ENCODE measurements at regions not wholly inside any gene's neighbourhood (a gene's known extent, or its start where the extent isn't known, plus 50 kb on each side); places are given as distances from the start of the nearest gene placed in this dataset.
"Not testable (repeated sequence)": the region's sequence is repeated elsewhere in the genome, so short reads cannot be mapped to it uniquely, and the experiment has no call there.

DNA sequence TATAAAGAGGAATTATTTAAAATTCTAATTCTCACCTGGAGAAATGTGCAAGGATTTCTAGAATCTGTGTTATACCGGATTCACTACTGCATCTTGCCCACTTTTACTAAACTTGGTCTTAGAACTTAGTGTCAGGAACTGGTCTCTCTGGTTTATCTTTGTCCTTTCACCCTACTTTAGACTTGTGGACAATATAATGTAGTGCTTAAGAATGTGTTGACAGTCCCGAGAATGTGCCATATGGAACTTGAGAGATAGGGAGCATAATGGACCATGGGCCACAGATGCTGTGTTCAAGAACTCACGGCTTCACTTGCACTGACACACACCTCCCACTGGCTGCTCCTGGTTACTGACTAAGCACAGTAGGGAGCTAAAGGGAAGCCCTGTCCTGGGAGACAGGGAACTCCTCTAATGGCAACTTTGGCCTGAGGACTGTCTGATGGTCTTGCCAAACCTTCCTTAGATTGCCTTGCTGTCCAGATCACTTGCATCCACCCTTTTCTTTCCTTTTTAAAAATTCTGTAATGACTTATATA lies 476.0 kb upstream of the CHD1 start:
- intact Hi-C loops (cut with micrococcal nuclease), result not testable (repeated sequence)

DNA sequence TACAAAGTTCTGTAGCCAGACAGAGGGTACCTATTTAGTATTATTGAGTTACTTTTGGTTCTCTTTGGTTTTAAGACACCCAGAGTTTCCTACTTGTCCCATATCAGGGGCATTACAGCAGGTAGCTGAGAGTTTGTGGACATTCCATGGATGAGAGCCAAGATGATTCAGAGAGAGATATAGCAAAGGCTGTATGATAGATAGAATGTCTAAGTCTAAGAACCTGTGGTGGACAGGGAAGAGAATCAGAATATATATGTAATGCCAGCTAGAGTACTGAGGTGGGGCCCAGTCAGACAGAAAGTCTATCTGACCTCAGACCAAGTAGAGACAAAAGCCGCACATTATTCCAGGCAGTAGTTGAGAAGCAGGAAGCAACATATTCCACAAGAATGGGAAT lies 471.8 kb upstream of the CHD1 start:
- H3K79me2 ChIP-seq (ENCODE audit: insufficient read depth, low read length); intact Hi-C loops (cut with micrococcal nuclease); H3K36me3 Mint-ChIP-seq; H3K4me1 ChIP-seq (ENCODE audit: control insufficient read depth in 1 of 2, insufficient read depth in 2 of 2, low read length in 2 of 2); H3K9me3 ChIP-seq (replicated peaks in 1 of 2; ENCODE audit: control insufficient read depth in 1 of 2, insufficient read depth in 1 of 2, low read length in 2 of 2); H3K4me3 Mint-ChIP-seq; H3K27me3 ChIP-seq (ENCODE audit: control insufficient read depth in 2 of 2, insufficient read depth in 2 of 2, low read length in 2 of 2); H3K9me3 Mint-ChIP-seq; H3K36me3 ChIP-seq (replicated peaks in 1 of 2; ENCODE audit: control insufficient read depth in 1 of 2, insufficient read depth in 2 of 2, low read length in 2 of 2); DNase-seq; H3K27ac Mint-ChIP-seq; H3K27ac ChIP-seq (ENCODE audit: low read depth in 1 of 2, low read length in 2 of 2); H3K9ac ChIP-seq (ENCODE audit: insufficient read depth, low read length, poor library complexity, severe bottlenecking); H3K27me3 Mint-ChIP-seq (ENCODE audit: low read depth in 3 of 3); H3K4me3 ChIP-seq (replicated peaks in 1 of 3; ENCODE audit: low read depth in 2 of 3, low read length in 3 of 3); H2AFZ ChIP-seq (ENCODE audit: insufficient read depth, low read depth, low read length, poor library complexity, severe bottlenecking); H3K4me1 Mint-ChIP-seq; H3K4me2 ChIP-seq (replicated peaks; ENCODE audit: extremely low read depth, low read length, poor library complexity, severe bottlenecking); H4K20me1 ChIP-seq (ENCODE audit: insufficient read depth, low read length): not testable (repeated sequence)
- WGBS (ENCODE audit: insufficient coverage), result no CpG with 5 or more reads among the region's 1 CpG

More for the DNA sequence above, 476.0 kb upstream of the CHD1 start:
- H3K4me3 ChIP-seq (replicated peaks in 1 of 3; ENCODE audit: low read depth in 2 of 3, low read length in 3 of 3); H3K4me1 Mint-ChIP-seq; H3K27ac ChIP-seq (ENCODE audit: low read depth in 1 of 2, low read length in 2 of 2); H3K9ac ChIP-seq (ENCODE audit: insufficient read depth, low read length, poor library complexity, severe bottlenecking); H3K4me3 Mint-ChIP-seq; DNase-seq; H2AFZ ChIP-seq (ENCODE audit: insufficient read depth, low read depth, low read length, poor library complexity, severe bottlenecking); H3K4me2 ChIP-seq (replicated peaks; ENCODE audit: extremely low read depth, low read length, poor library complexity, severe bottlenecking); H3K9me3 ChIP-seq (replicated peaks in 1 of 2; ENCODE audit: control insufficient read depth in 1 of 2, insufficient read depth in 1 of 2, low read length in 2 of 2); H3K27ac Mint-ChIP-seq; H3K27me3 Mint-ChIP-seq (ENCODE audit: low read depth in 3 of 3); H4K20me1 ChIP-seq (ENCODE audit: insufficient read depth, low read length); H3K9me3 Mint-ChIP-seq; H3K36me3 Mint-ChIP-seq; H3K27me3 ChIP-seq (ENCODE audit: control insufficient read depth in 2 of 2, insufficient read depth in 2 of 2, low read length in 2 of 2); H3K4me1 ChIP-seq (ENCODE audit: control insufficient read depth in 1 of 2, insufficient read depth in 2 of 2, low read length in 2 of 2); H3K79me2 ChIP-seq (ENCODE audit: insufficient read depth, low read length); H3K36me3 ChIP-seq (replicated peaks in 1 of 2; ENCODE audit: control insufficient read depth in 1 of 2, insufficient read depth in 2 of 2, low read length in 2 of 2): not testable (repeated sequence)
- no CpG with 5 or more reads among the region's 3 CpGs for WGBS (ENCODE audit: insufficient coverage)

DNA sequence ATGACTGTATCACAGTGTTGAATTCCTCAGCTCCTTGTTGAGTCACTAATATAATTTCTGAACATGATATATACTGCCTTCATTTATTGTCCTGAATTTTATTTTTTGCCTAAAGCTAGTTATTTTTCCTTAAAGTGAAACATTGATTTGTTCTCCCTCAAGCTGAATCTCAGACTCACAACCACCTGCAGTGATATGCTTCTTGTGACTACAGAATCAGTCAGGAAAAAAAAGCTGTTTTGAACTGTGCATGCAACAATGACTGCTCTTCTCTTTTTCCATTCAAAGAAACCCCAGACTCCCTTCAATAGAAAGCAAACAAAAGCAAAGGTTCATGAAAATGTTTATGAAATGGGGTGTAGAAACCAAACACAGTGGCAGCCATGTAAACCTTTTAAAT lies 470.2 kb upstream of the CHD1 start:
- H3K27ac Mint-ChIP-seq, result no peak overlapping the region
- H3K9me3 Mint-ChIP-seq, result peaks cover 0 to 5% (median 0%) of the 10 kb centered on the region in 7 donors
- Histone ChIP-seq H3K27me3 (ENCODE audit: control insufficient read depth in 2 of 2, insufficient read depth in 2 of 2, low read length in 2 of 2) (no peaks in the 10 kb centered on the region), H4K20me1 (ENCODE audit: insufficient read depth, low read length) (no peaks in the 10 kb centered on the region), H3K9ac (ENCODE audit: insufficient read depth, low read length, poor library complexity, severe bottlenecking) (no peak overlapping the region), H3K36me3 (replicated peaks in 1 of 2; ENCODE audit: control insufficient read depth in 1 of 2, insufficient read depth in 2 of 2, low read length in 2 of 2) (no peaks in the 10 kb centered on the region), H3K4me1 (ENCODE audit: control insufficient read depth in 1 of 2, insufficient read depth in 2 of 2, low read length in 2 of 2) (no peaks in the 10 kb centered on the region), H2AFZ (ENCODE audit: insufficient read depth, low read depth, low read length, poor library complexity, severe bottlenecking) (no peak overlapping the region), H3K4me2 (replicated peaks; ENCODE audit: extremely low read depth, low read length, poor library complexity, severe bottlenecking) (no peak overlapping the region), H3K9me3 (replicated peaks in 1 of 2; ENCODE audit: control insufficient read depth in 1 of 2, insufficient read depth in 1 of 2, low read length in 2 of 2) (peaks cover 0 to 4% of the 10 kb centered on the region in 2 donors), H3K27ac (ENCODE audit: low read depth in 1 of 2, low read length in 2 of 2) (no peak overlapping the region), H3K79me2 (ENCODE audit: insufficient read depth, low read length) (no peaks in the 10 kb centered on the region), H3K4me3 (replicated peaks in 1 of 3; ENCODE audit: low read depth in 2 of 3, low read length in 3 of 3) (no peak overlapping the region)
- H3K4me1 Mint-ChIP-seq, result no peaks in the 10 kb centered on the region
- H3K36me3 Mint-ChIP-seq, result no peaks in the 10 kb centered on the region
- TF ChIP-seq, protein P1, sequence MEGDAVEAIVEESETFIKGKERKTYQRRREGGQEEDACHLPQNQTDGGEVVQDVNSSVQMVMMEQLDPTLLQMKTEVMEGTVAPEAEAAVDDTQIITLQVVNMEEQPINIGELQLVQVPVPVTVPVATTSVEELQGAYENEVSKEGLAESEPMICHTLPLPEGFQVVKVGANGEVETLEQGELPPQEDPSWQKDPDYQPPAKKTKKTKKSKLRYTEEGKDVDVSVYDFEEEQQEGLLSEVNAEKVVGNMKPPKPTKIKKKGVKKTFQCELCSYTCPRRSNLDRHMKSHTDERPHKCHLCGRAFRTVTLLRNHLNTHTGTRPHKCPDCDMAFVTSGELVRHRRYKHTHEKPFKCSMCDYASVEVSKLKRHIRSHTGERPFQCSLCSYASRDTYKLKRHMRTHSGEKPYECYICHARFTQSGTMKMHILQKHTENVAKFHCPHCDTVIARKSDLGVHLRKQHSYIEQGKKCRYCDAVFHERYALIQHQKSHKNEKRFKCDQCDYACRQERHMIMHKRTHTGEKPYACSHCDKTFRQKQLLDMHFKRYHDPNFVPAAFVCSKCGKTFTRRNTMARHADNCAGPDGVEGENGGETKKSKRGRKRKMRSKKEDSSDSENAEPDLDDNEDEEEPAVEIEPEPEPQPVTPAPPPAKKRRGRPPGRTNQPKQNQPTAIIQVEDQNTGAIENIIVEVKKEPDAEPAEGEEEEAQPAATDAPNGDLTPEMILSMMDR (IDR thresholded peaks at IDR 0.05), result no peak
- H3K4me3 Mint-ChIP-seq, result no peak overlapping the region
- peaks cover 0 to 1% (median 0%) of the 10 kb centered on the region in 3 donors for H3K27me3 Mint-ChIP-seq (ENCODE audit: low read depth in 3 of 3)
- intact Hi-C loops (cut with micrococcal nuclease), result no loop called here
- no peak for DNase-seq
